ENCODE measurements at regions not wholly inside any gene's neighbourhood (a gene's known extent, or its start where the extent isn't known, plus 50 kb on each side); places are given as distances from the start of the nearest gene placed in this dataset.
A peak's percentile ranks its signal among the peaks of the same experiment; 100 is the strongest.

DNA sequence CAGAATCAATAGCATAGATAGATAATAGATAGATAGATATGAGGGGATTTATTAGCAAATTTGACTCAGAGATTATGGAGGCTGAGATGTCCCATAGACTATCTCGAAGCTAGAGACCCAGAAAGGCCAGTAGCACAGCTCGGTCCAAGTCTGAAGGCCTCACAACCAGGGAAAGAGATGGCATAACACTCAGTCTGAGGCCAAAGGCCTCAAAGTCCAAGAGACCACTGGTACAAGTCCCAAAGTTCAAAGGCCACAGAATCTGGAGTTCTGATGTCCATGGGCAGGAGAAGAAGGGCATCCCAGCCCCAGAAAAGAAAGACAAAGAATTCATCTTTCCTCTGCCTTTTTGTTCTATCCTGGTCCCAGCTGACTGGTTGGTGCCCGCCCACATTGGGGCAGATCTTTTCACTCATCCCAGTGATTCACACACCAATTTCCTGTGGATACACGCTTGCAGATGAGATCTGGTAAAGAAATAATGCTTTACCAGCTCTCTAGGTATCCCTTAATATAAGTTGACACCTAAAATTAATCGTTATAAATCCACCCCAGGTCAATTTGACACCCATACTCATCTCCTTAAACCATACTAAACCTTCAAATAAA is 127.8 kb upstream of the FBN2 start:
- no peak for FAIRE-seq
- DNase-seq (ENCODE audit: insufficient read length, low spot score) = no peak

DNA sequence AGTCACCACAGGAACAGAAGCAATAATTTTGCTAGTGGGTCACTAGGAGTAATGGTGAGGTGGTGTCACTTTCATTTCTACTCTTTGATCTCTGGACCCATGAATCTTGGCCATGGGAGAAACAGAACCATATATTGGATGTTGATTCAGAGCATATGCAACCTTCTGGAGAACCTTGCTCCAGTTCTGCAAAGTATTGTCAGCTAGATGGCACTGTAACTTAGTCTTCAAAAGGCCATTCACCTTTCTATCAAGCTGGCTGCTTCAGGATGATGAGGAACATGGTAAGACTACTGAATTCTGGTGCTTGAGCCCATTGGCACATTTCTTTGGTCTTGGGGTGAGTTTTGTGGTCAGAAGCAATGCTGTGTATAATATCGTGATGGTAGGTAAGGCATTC is 129.1 kb upstream of the FBN2 start:
- DNase-seq (ENCODE audit: insufficient read length, low spot score) (no peak), FAIRE-seq (no peak)

- DNase-seq (ENCODE audit: insufficient read length, low spot score) = no peak
- no peak for FAIRE-seq
These were observed 129.7 kb upstream of the FBN2 start for GRCh38 chr5:128667751-128668150.

DNA sequence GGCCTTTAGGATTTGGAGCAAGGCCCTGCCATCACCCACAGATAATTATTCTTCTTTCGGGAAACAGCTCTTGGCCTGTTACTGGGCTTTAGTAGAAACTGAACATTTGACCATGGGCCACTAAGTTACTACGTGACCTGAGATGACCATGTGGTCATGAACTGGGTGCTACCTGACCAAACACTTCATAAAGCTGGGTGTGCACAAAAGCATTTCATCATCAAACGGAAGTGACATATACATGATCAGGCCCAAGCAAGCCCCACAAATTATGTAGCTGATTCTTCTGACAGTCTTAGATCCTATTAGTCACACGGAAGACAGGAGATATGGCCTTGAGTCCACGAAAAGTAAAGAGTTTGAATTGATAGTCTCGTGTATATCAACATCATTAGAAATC is 130.9 kb upstream of the FBN2 start:
- FAIRE-seq = no peak
- DNase-seq (ENCODE audit: insufficient read length, low spot score) = no peak

GRCh38 chr5:128669803-128670202 is 131.8 kb upstream of the FBN2 start:
- no peak for FAIRE-seq
- DNase-seq (ENCODE audit: insufficient read length, low spot score) = no peak

- FAIRE-seq = no peak
- no peak for DNase-seq (ENCODE audit: insufficient read length, low spot score)
These were observed 133.9 kb upstream of the FBN2 start for GRCh38 chr5:128671943-128672342.

DNA sequence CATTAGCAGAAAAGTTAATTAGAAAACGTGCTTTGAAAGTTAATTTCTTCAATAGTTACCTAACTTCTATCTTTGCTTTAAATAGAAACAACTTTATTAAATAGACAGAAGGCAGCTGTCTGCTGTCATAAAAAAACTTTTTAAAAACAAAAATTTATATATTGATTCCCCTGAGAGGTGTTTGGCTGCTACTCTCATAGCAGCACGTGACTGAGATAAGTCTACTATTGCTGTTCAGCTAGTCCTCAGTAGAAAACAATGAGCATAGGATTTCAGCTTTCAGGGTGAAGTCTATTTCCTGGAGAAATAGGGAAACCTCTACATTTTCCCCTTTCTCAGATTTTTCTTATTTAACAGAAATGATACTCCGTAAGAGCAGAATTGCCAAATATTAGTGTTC is 135.0 kb upstream of the FBN2 start:
- FAIRE-seq = no peak
- no peak for DNase-seq (ENCODE audit: insufficient read length, low spot score)

DNA sequence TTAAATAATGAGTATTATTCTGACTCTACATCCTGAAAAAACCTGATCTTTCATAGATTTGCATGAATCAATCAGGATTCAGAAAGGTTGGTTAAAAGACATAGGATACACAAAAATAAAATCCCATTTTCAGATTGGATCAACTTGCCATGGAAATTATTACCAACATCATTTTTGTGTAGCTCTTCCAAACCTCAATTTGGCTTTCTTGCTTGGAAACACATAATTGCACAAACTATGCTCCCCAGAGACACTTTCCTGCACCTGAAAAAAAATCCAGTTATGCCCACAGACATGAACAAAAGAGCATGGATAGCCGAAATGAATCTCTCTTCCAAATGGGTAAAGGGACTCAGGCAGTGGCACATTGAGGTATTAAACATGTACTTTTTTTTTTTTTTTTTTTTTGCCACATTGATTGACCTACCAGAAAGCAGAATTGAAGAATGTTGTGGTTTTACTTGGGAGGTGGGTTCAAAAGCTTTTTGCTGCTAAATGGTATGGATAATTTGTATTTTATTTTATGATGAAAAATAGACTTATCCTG is 135.4 kb upstream of the FBN2 start:
- FAIRE-seq (no peak), DNase-seq (ENCODE audit: insufficient read length, low spot score) (no peak)

- DNase-seq (ENCODE audit: insufficient read length, low spot score) (no peak), FAIRE-seq (no peak)
These were observed 135.9 kb upstream of the FBN2 start for GRCh38 chr5:128673970-128674369.

GRCh38 chr5:128674837-128675446 is 136.9 kb upstream of the FBN2 start:
- FAIRE-seq = peak; percentile 89

GRCh38 chr5:128681096-128681495 is 143.1 kb upstream of the FBN2 start:
- DNase-seq (ENCODE audit: insufficient read length, low spot score) (no peak), FAIRE-seq (no peak)

More at GRCh38 chr5:128674837-128675446, 136.9 kb upstream of the FBN2 start:
- DNase-seq (ENCODE audit: insufficient read length, low spot score) = peak; percentile 13

GRCh38 chr5:128681764-128682592 is 143.9 kb upstream of the FBN2 start:
- DNase-seq (ENCODE audit: insufficient read length, low spot score) = no peak
- FAIRE-seq = no peak

GRCh38 chr5:128682669-128683068 is 144.6 kb upstream of the FBN2 start:
- DNase-seq (ENCODE audit: insufficient read length, low spot score) = no peak
- FAIRE-seq = no peak

GRCh38 chr5:128684961-128685360 is 146.9 kb upstream of the FBN2 start:
- FAIRE-seq (no peak), DNase-seq (ENCODE audit: insufficient read length, low spot score) (no peak)

DNA sequence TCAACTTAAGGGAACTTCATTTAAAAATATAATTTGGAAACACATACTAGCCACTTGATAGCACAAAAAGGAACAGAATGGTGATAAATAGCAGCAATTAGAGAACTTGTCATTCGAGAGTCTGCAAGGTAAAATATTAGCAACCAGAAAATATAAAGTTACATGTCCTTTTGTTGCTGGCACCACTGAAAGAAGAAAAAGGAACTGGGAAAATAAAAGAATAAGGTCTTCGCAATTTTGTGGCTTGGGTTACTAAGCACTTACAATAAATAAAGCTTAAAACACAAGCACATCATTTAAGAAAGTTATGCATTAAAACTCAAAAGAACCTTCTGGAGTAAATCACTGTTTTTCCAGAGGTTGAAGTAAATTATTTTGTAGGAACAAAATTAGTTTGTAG is 149.9 kb upstream of the FBN2 start:
- FAIRE-seq (no peak), DNase-seq (ENCODE audit: insufficient read length, low spot score) (no peak)

DNA sequence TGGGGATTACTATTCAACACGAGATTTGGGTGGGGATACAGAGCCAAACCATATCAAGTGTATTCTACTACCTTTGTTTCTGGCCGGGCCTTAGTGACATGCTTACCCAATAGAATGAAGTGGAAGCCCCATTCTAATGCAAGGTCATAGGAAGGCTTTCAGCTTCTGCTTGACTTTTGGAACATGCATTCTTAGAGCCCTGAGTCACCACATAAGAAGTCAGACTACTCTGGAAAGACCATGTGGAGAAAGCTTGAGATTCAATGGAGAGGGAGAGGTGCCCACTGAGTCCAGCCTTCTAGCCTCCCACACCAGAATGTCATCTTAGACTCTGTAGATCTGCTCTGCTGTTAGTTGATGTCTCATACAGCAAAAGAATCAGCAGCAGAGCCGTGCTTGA is 155.7 kb upstream of the FBN2 start:
- no peak for FAIRE-seq

DNA sequence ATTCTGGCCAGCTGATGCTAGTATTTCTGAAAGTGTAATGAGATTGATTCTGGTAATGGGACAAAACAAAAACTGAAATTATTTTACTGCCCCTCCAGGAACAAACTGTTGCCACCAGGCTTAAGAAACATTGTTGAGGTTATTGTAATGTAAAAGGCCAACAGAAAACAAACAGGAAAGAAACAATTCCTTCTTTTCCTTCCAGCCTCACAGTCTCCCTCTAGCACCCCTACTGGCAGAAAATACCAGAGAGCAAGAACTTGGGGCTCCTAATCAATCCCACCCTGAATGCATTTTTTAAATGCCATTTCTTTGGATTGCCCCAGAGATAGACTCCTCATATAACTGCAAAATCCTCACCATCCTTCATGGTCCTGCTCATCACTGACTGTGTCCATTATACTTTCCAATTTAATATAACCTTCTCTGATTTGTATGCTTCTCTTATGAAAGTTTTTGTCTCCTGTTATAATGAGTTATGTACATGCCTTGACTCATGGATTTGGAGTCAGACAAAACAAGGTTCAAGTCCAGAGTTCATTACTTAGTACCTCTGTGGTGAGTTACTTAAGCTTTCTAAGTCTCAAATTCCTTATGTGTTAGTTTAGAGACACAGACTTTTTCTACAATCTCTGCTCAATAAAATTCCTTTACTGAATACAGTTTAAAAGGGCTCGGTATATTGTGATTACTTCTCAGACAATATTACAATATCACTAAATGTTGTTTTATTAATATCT is 157.9 kb upstream of the FBN2 start:
- no peak for FAIRE-seq
- DNase-seq (ENCODE audit: insufficient read length, low spot score) = no peak

More for the DNA sequence above, 155.7 kb upstream of the FBN2 start:
- DNase-seq (ENCODE audit: insufficient read length, low spot score) = no peak

GRCh38 chr5:128701301-128701700 is 163.3 kb upstream of the FBN2 start:
- DNase-seq (ENCODE audit: insufficient read length, low spot score) (no peak), FAIRE-seq (no peak)

DNA sequence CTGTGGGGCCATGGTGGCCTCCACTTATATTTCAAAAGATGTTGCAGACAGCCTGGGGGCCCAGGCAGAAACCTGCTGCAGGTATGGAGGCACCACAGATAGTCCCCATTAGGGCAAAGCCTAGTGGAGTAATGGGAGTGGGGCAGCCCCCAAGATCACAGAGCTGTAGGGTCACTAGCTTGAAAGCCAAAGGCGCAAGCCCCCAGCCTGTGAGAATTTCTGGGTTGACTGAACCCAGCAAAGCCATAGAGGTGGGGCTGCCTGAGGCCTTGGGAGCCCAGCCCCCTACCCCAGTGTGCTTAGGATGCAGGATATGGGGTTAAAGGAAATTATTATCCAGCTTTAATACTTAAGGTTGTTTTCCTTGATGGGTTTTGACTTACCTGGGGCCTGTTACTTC is 165.3 kb upstream of the FBN2 start:
- FAIRE-seq (no peak), DNase-seq (ENCODE audit: insufficient read length, low spot score) (no peak)

GRCh38 chr5:128706269-128706668 is 168.2 kb upstream of the FBN2 start:
- no peak for FAIRE-seq
- no peak for DNase-seq (ENCODE audit: insufficient read length, low spot score)

DNA sequence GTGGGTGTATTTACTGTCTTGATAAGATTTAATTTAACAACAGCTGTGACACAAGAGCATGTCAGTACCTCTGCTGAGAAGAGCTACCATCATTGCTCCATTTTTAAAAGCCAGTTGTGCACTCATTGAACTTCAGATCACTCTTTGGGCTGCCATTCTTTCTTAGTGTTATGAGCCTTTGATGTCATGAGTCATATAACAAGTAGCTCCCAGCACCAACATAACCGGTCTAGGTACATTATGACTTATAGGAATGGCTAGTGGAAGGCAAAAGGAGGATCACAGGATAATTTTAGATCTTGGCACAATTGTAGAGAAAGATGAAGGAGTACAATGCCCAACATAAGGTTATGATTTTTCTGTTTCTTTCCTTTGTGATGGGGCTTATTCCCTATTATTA is 170.8 kb upstream of the FBN2 start:
- DNase-seq (ENCODE audit: insufficient read length, low spot score) = no peak
- no peak for FAIRE-seq

Data from GM19239 (cell line).